GM19193 (cell line): ENCODE measurements at regions not wholly inside any gene's neighbourhood (a gene's known extent, or its start where the extent isn't known, plus 50 kb on each side); places are given as distances from the start of the nearest gene placed in this dataset.

ENCODE experiments used
- POLR2A ChIP-seq: IDR thresholded peaks from 4 replicates; pipeline ENCODE4 v1.6.1; 2011; ENCODE audit not compliant: insufficient read depth, insufficient read length; ENCODE audit errors: extremely low read depth

DNA sequence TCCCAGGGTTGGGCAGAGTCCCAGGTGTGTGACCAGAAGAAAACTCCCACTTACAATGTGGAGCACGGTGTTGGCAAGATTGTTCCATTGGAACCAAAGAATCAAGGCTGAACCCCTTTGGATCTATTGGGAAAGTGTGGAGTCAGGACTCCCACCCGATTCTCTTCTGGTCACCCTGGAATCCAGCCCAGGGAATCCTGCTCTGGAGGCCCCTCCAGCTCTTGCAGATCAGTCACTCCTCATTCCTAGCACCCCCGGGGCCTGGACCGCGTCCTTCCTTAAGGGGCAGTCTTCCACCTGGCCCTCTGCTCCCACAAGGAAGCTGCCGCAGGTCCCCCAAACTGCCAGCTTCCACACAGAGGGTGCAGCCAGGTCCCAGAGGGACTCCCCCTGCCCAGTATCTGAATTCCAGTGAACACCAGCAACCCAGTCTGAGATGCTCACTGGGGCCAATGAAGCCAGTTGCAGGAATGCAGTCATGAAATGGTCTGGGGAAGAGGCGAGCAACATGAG lies 170.1 kb downstream of the GADD45G start:
- TF ChIP-seq POLR2A, result no peak

DNA sequence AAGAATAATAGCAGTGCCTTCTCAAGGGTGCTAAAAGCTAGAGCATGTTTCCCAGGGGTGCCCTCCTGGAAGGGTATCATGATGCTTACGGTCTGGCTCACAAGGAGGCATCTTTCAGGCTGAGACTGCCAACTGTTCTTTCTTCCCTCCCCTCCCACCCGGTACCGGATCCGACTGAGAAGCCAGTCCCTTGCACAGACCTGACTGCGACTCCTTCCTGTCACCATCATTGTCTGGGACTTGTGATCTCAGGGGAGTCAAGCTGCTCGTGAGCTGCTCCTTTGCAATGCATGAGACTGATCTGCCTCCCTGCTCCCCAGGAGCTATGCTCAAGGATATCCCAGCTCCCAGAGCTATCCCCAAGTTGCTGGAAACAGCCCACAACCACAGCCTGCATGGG lies 170.8 kb downstream of the GADD45G start:
- TF ChIP-seq POLR2A, result no peak

DNA sequence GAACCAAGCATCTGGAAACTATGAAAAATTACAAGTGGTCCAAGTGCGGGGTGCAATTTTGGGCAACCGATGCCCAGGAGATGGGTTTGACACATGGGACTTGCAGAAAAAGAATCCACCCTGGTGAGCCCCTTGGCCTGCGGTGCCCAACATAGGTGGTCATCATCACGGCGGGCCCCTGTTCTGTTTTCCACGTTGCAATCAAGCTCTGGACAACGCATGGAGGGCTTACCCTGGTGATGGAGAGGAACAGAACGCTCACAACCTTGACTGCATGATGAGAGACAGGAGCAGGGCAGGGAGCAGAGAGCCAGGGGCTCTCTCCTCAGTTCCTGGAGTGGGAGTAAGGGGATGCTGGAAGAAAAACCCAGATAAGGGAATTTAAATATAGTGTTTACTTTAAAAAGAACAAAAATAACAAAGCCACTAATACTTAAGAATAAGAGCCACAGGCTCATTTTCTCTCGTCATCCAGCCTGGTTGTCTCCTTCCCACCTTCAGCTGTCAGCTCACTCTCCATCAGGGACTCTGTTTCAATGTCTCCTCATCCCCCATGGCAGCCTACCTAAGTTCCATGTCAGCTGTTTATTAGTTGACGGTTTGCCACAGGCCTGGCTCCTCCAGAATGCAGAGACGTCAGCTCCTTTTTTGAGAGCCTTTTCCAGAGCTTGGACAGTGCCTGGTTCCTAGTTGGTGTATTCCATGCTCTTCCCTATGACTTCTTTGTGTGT lies 172.1 kb downstream of the GADD45G start:
- no peak for TF ChIP-seq POLR2A

DNA sequence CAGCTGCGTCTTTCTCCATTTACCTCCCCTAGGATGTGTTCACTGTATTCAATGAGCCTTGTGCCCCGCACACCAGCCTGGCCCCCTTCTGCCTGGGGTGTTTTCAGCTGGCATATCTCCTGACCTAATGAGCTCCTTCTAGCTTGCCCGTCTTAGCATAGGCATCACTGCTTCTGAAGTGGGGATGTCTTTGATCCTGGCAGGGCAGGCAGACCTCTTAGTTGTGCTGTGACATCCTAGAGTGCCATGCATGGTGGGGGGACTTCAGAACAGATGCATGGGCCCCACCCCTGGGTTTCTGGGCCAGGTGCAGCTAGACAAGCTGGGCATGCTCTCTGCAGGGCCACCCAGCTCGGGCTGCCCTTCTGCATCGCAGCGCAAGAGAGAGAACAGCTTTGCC lies 172.7 kb downstream of the GADD45G start:
- no peak for TF ChIP-seq POLR2A

DNA sequence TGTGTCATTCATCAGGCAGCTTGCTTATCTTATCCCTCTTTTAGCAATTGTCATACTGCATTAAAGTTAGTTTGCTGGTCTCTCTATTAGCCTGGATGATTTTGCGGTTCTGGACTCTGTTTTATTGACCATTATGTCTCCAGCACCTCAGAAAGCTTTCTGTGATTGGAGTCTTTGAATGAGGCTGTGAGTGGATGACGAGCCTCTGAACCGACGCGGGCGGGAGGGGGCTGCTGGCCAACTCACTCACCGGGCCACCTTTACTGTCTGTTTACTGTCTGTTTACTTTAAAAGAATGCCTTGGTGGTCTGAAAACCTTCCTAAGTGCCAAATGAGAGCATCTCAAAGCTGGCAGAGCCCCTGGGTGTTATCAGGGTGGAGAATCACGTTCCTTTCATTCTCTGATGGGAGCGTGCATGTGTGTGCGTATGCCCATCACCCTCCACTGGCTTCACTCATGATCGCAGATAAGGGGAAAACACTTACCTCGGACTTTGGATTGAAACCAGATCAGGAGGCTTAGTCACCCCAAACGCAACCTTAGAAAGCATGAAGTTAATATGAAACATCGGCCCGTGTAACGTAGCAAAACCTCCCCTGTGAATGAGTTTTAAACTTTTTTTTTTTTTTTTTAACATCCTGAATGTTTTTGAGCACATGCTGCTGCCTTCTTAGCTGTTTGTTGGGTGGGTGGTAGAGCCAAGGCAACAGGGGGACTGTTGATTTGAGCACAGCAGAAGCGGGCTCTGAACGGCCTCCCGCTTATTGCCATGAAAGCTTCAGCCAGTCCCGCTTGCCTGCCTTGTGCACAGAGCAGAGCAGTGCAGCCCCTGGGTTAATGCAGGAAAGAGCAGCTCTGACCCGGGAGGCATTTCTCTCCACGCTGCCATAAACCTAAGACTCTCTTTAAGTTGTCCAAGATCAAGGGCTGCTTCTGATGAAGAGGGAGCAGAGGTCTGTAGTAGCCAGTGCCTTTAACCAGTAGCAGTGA lies 173.6 kb downstream of the GADD45G start:
- no peak for TF ChIP-seq POLR2A

DNA sequence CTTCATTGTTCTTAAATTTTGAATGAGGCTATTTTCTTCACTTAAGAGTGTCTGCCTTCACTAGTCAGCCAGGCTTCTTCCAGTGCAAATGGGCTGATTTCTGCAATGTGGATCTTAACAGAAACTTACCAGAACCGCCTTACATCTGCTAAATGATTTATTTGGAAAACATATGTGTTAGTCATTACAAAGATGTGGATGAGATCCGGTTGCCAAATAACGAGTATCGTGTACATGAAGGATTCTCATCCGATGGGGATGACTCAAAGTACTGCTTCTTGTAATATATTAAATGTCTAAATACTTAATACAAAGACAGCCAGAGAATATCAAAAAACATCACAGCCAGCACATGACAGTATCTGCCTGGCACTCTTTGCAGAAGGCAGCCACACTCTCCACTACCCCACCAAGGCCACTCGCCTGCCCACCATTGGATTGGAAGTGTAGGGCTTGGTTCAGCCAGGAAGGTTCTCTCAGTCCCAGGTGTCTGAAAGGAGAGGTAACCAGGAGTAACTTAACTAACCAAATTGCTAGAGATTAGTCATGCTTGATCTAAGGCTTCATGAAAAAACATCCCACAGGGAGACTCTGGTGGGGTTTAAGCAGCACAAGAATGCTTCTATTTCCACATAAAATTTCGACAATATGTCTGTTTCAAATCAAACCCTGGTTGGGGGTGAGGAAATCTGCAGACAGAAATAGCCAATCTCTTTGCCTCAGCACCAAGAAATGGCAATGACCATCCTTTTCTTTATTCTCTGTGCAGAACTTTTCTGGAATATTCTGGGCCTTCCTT lies 174.8 kb downstream of the GADD45G start:
- TF ChIP-seq POLR2A, result no peak

DNA sequence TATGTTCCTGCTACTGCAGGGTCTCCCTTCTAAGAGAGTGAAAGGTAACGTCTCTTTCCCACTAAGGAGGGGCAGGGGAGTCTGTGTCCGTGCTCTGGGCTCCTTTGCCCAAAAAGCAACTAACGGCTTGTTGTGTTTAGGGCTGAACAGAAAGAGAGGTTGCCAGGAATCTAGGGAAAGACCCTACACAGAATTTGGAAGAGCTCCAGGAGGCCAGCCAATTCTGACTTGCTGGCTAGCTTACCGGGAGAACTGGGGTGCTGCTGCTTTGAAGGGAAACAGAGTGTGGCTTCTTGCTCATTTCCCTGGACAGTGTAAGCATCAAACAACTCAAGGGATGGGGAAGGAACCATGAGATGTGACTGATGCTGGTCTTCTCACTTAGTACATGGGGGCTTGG lies 176.1 kb downstream of the GADD45G start:
- no peak for TF ChIP-seq POLR2A

DNA sequence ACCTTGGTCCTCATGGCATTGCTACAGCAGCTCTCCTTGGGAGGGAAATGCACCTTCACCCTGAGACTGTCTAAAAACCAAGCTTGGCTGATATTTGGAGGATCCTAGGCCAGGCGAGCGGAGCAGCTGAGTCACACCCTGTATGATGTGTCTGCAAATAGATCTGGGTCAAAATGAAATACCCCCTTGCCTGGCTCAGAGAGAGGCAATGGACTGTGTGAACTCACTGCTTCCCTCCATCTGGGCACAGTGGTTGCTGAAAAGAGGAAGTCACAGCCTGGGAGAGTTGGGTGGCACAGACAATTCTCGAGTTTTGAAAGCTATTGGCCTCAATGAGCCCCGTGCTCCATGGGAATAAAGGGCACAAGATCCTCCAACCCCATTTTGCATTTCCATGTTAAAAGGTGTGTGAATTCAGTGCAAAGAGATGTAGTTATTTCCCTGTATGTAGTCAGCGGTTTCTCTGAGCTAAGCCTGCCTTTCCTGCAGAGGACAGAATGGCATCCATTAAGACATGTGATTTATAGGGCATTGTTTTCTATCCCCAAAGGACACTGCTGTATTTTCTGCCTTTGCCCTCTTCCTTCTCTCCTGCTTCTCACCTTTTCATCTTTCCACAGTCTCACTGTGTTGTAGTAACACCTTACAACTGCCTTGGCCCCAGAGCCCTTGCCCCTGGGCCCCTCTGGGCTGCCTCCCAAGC lies 177.2 kb downstream of the GADD45G start:
- no peak for TF ChIP-seq POLR2A

DNA sequence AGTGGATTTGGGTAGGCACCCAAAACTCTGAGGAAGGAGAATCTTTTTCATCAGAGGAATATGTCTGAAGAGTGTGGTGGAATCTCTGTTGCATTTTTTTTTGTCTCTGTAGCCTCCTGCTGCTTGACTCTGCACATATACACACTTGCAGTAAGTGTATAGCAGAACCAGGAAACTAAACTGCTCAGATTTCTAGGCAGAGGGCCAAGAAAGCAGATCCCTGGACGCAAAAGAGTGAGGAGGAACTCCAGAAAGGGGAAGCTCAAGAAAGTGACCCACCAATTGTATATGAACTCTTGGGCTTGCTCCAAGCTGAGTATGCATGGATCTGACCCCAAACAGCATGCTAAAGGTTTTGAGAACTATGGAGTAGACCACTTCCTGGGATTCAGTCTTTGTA lies 181.8 kb downstream of the GADD45G start:
- no peak for TF ChIP-seq POLR2A

DNA sequence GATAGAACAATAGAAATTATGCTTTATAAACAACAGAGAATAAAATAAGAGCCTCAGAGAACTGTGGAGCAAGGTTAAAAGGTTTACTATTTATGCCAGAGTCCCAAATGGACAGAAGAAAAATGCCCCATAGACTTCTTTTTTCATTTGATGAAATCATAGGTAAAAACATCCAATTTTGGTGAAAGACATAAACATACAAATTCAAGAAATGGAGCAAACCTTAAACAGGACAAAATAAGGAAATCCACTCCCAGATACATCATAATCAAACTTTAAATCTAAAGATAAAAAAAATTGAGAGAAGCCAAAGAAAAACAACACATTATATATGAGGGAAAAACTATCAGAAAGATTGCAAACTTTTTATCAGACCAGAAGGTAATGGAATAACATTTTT lies 182.8 kb downstream of the GADD45G start:
- TF ChIP-seq POLR2A, result no peak

DNA sequence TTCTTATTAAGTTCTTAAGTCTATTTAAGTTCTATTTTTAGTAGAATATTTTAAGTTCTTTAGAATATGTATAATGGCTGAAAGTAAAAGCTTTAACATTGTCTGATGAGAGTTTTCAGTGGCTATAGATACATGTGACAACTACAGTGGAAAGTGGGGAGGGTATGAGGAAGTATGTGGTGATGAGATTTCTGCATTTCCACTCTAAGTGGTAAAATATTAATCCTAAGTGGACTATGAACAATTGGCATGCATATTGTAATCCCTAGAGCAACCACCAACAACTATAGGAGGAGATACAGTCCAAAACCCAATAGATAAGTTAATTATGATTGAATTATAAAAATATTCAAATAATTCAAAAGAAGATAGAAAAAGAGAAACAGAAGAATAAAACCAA lies 183.6 kb downstream of the GADD45G start:
- TF ChIP-seq POLR2A, result no peak

DNA sequence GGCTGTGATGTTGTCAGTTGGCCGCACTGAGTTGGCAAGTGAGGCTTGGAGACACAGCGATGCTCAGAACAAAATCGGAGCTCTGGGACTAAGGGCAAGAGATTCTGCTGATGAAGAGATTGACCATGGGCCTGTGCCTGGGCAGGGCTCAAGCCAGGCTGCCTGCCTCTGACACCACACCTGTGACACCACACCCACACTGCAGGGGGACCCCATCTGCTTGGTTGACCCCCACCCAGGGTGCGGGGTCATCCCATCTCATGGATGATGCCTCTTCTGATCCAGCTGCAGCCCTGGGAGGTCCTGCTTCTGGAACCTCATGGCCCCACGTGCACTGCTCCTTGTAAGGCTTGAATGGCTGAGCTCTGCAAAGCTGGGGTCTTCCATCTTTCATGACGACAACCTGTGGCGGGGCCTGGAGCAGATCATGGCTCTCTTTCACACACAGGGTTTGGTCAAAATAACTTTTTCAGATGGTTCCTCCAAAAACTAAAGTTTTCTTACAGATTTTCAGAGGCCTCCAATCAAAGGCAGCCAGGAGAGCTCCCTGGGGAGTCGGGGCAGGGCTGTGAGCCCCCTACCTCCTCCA lies 185.2 kb downstream of the GADD45G start:
- TF ChIP-seq POLR2A, result no peak

DNA sequence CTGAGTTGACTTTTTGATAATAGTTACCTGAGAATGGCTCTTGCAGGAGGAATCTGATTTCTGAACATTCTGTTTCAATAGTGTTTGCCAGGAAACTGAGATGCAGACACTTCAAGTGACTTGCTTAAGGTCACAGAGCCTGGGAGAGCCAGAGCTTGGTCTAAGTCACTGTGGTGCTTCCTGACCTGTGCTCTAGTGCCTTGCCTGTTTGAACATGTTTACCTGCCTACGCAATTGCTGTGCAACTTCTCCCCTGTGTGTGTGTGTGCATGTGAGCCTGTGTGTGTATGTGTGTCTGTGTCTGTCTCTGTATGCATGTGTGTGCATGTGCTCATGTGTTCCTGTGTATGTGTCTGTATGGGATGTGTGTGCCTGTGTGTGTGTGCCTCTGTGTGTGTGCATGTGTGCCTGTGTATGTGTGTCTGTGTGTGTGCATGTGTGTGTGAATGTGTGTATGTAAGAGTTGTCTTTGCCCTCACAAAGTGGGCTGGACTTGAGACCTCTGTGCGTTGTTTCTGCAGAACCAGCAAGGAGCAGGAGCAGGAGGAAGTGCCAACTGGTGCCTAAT lies 185.8 kb downstream of the GADD45G start:
- no peak for TF ChIP-seq POLR2A

DNA sequence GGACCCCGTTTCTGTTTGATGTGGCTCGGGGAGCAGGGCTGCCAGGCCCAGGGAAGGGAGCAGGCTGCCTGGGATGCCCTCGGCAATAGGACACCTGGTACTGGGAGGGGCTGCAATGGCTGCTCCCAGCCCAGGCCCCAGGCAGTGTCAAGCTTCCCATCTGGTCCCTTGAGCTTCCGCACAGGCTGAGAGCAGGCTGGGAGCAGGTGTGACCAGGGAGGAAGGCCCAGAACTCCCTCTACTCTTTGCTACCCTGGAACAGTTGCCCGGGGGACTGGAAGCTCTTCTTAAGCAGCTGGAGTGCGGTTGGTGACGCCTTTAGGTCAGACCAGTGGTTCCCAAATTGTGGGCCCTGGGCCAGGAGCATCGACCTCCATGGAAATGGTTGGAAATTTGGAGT lies 186.9 kb downstream of the GADD45G start:
- TF ChIP-seq POLR2A, result no peak
